Superior temporal gyrus (tissue), 1 donor: ENCODE measurements at regions not wholly inside any gene's neighbourhood (a gene's known extent, or its start where the extent isn't known, plus 50 kb on each side); places are given as distances from the start of the nearest gene placed in this dataset.

Source experiments
- DNase-seq: peaks from one replicate; pipeline ENCODE4 v3.0.0-alpha.2; 2016; ENCODE audit errors: extremely low spot score

DNA sequence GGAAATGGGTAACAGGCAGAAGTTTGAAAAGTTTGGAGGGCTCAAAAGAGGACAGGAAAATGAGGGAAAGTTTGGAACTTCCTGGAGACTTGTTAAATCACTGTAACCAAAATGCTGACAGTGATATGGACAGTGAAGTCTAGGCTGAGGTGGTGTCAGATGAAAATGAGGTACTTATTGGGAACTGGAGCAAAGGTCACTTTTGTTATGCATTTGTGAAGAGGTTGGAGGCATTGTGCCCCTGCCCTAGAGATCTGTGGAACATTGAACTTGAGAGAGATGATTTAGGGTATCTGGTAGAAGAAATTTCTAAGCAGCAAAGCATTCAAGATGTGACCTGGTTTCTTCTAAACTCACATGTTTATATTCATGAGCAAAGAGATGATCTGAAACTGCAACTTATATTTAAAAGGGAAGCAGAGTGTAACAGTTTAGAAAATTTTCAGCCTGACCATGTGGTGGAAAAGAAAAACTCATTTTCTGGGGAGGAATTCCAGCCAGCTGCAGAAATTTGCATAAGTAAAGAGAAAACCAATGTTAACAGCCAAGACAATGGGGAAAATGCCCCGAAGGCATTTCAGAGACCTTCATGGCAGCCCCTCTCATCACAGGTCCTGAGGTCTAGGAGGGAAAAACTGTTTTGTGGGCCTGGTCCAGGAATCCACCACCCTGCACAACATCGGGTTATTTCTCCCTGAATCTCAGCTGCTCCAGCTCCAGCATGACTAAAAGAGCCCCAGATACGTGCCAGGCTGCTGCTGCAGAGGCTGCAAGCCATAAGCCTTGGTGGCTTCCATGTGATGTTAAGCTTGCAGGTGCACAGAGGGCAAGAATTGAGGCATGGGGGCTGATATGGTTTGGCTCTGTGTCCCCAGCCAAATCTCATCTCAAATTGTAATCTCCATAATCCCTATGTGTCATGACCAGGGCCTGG is 632.5 kb upstream of the GNPDA2 start:
- peak; percentile 47 for DNase-seq

DNA sequence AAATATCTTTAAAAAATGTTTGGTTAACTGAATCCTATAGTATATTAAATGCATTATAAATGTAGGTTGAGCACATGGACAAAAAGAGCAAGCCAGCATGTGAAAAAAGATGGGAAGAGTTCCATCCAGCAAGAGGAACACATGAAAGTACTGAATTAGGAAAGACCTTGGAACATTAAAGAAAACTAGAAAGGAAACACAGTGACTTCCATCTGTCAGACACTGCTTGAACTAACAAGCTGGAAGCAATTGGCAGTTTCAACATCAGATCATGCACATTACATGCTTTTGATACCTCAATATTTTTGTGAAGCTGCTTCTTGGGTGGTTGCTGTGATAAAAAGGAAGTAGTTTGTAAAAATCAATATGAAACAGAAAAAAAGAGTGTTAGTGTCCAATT is 626.8 kb upstream of the GNPDA2 start:
- no peak for DNase-seq

DNA sequence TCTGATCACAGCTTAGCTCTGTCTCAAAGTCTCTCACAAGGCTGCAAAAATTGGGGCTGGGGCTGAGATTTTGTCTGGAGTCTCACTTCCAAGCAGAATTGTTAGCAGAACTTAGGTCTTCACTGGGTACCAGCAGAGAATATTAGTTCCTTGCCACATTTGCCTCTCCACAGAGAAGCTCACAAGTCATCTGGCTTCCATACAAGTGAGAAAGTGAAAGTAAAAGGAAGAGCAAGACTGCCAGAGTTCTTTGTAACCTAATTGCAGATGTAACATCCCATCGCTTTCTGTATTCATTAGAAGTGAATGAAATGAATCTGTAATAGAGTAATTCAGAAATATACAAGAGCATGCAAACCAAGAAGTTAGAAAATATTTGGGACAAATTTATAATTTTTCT is 624.1 kb upstream of the GNPDA2 start:
- peak; percentile 74 for DNase-seq

DNA sequence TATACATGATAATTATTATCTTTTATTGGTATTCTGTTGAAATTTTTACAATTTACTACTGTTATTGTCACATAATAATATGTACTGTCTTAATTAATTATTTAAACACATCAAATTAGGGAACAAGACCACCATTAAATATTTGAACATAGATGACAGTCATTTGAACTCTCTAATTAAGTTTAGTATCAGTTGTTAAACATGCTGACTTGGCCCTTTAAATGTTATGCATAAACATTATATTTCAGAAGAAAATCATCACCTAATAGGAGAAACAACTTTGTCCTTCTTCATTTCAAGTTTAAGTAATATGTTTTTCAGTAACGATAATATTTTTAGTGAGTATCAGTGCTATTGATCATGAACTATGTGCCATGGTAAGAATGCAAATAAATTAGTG is 623.5 kb upstream of the GNPDA2 start:
- no peak for DNase-seq

DNA sequence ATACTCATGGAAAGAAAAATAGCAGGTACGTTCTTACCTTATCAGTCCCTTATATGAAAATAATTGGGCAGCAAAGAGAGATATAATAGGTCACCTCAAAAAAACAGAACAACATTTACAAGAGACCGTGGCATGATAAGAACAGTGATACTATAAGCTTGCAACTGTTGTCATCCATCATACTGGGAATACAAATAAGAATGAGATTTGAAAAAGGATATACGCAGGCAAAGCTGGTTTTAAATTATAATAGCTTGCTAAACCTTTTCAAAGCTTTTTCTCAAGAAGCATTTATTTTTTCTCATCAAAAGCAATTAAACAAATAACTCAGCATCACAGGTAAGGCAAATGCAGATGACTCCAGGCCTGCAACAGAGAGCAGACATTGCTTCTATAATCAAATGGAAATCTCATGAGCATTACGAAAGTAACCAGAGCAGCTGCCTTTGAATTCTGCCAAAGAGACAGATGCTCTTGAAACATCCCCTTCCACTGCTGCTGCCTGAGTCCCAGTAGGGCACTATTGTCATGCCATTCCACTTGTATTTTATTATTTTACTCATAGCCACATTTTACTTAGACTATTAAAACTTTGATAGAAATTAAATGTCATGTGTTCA is 620.6 kb upstream of the GNPDA2 start:
- DNase-seq: no peak

DNA sequence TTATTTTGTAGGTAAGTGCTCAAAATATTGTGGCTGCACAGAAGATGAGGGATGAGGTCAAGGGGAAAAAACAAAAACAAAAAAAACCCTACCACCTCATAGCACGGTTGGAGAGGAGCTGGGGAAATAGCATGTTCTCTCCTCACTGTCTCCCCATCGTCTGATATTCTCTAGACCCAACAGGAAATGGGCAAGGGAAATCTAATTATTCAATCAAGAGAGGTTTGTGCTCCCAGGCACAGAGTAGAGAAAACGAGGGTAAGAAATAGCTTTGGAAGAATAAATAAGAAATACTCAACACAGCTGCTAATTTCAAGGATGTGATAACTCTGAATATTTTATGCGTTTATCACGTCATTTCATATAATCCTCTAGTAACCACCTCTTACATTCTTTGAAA is 619.2 kb upstream of the GNPDA2 start:
- DNase-seq: no peak

DNA sequence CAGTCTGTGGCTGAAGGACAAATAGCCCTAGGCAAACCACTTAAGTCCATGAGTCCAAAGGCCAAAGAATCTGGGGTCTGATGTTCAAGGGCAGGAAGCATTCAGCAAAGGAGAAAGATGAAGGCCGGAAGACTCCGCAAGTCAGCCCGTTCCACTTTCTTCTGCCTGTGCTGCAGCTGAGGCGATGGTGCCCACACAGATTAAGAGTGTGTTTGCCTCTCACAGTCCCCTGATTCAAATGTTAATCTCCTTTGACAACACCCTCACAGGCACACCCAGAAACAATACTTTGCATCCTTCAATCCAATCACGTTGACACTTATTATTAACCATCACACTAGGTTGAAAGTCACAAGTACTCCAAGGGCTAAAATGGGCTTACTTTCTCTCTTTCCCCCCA is 605.4 kb upstream of the GNPDA2 start:
- no peak for DNase-seq

DNA sequence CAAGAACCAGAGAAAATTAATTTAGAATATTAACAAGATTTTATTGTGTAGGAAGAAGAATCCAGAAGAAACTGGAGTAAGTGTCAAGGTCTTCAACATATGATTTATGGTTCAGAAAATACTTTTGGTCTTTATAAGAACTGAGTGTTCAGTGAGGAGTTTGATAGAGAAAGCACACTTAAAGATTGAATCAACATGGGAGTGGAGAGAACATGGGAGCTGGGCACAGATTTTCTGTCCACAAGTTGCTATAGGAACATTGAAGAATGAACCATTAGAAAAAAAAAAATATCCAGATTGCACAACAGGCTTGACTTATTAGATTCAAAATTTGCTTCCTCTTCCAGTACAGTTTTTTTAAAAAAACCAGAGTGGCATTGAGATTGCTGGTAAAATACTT is 601.2 kb upstream of the GNPDA2 start:
- DNase-seq: no peak

DNA sequence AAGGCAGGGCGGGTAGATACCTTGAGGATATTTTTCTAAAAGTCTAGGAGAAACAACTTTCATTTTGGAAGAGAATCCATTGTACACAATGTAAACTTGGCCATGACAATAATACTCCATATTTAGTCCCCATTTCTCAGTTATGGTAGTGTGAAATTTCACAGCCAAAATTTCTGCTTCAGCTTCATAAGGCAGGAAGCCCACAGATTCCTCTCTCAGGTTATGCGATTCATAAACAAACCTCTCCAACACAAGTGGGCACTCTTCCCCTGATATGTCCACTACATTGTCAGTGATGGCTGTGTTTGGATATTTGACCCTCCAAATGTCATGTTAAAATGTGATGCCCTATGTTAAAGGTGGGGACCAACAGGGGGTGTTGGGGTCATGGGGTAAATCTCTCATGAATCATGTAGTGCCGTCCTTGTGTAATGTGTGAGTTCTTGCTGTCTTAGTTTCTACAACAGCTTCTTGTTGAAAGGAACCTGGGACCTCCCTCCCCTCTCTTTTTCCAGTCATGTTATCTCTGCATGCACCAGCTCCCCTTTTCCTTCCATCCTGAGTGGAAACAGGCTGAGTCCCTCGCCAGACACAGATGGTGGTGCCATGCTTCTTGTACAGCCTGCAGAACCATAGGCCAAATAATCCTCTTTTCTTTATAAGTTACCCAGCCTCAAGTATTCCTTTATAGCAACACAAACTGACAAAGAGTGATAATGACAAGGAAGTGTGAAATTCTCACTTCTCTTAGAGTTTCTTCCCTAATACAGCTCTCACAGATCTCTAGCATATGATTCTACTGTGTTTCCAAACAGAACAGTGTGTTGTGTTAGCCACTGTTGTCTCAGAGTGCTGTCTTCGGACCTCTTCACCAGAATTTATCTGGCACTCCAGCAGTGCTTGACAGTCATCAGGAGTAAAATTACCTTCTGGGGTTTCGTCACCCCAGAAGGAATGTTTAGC is 598.4 kb upstream of the GNPDA2 start:
- peak; percentile 66 for DNase-seq

DNA sequence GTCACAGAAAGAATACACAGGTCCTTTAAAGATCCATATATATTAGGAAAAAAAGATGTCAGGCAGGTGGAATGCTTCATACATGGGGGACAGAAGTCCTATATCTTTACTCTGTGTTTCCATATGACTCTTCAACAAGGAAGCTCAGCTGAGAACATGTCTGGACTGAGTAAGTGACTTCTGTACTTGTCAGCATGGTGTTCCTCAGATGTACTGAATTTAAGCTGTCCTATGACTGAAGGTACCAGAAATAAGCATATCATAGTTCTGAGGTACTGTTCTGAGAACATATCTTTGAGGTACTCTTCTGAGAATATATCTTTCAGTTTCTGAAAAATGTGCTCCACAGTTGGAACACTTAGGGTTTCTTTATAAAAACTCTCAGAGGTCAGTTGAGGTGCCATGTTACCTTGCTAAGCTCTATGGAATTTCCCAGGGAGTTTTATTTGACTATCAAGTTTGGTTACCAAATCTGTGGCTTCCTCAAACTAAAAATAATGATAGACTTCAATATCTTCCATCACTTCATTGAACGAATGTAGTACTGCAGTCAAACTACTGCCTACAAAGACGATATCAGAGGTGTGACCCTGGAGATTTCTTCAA is 597.2 kb upstream of the GNPDA2 start:
- no peak for DNase-seq

DNA sequence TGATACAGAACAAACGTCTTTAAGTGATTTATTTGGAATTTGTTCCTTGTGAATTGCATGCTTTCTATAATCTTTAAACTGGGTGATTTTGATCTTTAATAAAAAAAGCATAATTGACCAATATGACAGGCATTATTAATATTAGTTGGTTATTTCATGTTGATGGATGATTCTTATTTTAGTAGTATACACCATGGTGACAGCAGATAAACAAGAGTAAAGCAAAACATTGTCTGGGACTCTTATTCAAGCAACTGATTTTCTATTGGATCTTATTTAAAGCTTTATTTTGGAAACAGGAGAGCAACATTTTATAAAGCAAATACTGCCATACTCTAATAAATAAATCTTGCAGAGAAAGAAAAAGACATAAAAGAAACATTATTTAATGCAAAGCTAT is 591.4 kb upstream of the GNPDA2 start:
- DNase-seq: no peak

DNA sequence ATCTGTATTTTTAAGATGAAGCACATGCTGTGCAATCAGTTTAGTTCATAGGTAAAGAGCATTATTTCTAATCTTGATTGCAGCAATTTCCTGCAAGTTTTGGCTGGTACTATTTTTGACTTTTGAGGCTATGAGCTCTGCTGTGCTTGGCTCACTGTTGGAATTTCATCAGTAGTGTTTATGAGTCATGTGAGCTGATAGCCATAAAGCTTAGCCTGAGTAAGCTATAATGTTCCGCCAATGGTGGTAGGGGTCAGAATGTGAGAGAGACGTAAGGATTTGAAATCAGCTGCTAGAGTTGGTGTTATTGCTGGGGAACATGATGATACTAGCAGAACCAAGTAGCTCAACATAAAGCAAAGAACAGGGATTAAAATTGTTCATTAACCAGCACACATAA is 590.9 kb upstream of the GNPDA2 start:
- DNase-seq: no peak

DNA sequence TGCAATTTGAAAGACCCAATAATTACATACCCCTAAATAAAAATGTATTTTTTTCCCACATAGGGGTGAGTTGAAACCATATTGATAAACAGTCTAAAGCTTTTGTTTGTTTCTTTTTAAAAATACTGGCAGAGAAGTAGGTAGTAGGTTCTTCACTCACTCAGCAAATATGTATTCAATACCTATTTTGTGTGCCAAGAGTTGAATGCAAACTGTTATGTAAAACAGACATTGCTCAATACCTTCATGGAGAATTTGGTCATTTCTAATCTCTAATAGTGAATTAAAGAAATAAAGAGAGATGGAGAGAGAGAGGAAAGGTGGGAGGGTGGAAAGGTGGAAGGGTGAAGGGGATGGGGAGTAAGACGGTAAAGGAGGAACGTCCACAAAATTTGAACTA is 589.9 kb upstream of the GNPDA2 start:
- no peak for DNase-seq

DNA sequence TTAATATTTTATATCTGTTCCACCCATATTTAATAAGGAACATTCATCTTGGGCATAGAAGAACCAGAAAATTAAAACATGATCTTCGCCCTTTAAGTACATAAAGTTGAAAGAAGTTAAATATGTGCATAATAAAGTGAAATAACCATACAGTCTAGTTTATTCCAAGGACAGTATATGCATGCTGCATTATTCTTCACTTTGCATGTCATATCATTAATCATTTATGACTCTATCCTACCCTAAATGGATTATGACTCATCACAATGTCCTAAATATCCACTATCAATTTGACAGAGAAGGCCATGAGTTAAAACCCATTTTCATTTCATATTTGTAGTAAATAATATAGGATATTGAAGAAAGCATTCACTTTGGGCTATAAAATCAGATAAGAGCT is 576.5 kb upstream of the GNPDA2 start:
- no peak for DNase-seq

DNA sequence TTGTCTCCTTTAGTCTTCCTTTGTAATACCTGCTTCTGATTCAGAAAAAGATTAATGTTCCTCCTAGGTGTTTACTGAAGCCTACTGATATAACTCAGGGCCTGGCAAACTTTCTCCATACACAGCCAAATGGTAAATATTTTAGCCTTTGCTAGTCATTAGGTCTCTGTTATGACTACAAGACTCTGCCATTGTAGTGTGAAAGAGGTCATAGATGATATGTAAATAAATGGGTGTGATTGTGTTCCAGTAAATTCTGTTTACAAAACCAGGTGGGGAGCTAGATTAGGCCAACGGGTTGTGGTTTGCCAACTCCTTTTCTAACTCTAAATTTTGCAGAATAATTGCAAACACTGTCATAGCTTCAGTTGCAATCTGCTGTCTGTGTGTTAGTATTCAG is 568.1 kb upstream of the GNPDA2 start:
- no peak for DNase-seq

DNA sequence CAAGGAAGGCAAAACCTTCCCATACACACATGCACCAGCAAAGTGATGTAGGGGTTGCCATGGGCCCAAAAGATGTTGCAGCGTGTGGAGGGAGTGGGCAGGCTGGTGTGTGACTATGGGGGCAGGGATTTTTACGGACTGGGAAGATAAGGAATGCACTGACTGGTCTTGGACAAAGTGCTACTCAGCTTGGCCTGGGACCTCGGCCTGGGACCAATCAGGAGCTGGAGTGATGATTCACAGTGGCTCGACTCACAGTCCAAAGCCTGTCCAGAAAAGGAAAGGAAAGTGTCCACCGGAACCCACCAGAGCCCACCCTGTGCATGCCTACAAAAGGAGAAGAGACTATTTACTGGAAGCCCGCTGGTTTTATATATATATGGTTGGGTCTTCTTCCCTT is 567.0 kb upstream of the GNPDA2 start:
- no peak for DNase-seq

DNA sequence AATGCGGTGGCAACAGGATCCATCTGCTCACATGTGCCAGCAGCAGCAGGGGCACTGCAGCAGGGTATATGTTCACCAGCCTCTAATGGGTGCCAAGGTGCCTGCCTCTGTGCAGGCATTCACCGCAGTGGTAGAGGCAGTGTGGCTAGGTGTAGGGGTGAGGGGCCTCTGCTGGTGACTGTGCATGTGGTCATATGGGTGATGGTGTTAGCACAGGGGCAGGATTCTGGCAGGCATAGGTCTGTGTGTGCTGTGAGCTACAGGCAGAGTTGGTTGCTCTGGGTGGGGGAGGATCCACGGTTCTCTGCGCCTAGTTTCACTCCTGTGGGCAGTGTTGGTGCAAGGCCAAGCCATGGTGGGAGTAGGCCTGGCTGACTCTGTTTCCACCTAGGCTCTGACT is 566.5 kb upstream of the GNPDA2 start:
- DNase-seq: no peak

DNA sequence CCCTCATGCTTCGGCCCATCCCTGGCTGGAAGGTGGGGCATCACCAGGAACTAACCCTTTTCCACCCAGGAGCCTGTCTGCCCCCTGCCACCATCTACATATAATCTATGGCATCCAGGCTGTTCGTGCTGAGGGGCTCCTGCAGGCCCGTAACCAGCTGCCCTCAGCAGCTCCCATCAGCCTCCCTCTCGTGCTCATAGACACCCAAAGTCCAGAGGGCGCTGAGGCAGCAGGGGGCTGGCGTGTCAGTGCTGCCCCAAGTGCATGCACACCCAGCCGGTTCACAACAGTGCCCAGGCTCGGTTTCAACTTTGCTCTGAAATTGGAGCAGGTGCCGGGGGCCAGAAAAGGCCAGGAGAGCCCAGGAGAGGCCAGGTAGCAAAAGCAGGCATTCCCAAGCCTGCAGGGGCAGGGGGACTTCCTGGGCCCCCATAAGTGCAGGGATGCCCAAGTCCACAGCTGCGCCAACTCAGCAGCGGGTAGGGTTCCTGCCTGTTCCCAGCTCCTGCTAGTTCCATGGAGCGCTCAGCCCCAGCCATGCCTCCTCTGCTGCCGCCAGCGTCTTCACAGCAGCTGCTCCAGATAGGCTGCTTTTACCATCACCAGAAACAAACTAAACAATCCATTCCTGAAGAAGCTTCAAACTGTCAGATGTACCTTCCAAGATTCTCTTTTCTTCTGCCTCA is 558.2 kb upstream of the GNPDA2 start:
- DNase-seq: no peak

DNA sequence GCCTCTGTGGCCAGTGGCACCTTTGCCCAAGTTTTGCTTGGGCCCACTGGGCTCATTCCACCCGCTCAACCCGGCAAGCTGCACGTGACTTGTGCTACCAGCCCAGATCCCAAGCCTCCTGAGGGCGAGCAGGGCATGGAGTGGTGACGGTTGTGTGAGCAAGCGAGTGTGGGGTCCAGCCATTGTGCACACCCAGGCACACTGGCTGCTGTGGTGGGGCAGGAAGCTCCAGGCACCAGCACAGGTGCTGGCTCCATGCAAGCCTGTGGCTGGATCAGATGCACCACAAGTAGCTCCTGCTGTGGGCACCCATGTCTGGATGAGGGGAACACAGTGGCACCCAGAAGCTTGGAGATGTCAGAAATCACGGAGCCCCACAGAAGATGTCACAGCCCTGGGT is 557.0 kb upstream of the GNPDA2 start:
- no peak for DNase-seq

DNA sequence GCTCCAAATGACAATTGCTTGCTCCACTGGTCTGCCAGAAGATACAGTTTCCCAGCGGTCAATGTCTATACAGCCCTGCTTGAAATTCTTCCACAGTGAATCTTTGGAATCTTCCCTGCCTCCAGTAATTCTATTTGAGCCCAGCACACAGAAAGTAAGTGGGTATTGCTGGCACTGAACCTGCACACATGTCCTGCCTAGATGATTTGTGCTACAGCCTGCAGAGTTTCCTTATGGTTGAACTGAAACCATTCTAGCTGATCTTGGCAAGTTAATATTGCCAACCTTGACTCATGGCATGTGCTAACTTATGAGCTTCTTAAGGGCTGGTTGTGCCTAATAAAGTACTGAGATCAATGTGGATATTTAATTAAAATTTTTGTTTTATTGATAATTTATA is 553.8 kb upstream of the GNPDA2 start:
- DNase-seq: no peak

DNA sequence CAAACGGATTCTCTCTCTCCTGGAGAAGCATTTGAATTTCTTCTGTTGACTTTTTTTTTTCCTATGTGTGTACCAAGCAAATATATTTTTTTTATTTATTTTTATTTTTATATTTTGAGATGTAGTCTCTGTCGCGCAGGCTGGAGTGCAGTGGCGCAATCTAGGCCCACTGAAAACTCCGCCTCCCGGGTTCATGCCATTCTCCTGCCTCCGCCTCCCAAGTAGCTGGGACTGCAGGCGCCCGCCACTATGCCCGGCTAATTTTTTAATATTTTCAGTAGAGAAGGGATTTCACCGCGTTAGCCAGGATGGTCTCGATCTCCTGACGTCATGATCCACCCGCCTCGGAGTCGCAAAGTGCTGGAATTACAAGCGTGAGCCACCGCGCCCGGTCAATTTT is 549.5 kb upstream of the GNPDA2 start:
- no peak for DNase-seq
